Activated CD8-positive, alpha-beta T cell treated with anti-CD3 and anti-CD28 coated beads for 36 hours (primary cell): ENCODE measurements at regions not wholly inside any gene's neighbourhood (a gene's known extent, or its start where the extent isn't known, plus 50 kb on each side); places are given as distances from the start of the nearest gene placed in this dataset.

Experiments
- ATAC-seq: fragments of 200-7000 bp; cut with Tn5 transposase; one replicate; pipeline ENCODE4 v1.10.0; 2021; ENCODE audit warnings: mild to moderate bottlenecking, moderate library complexity
- CTCF ChIA-PET: fragments of 350-600 bp; sonication (Branson Sonifier 250); formaldehyde crosslinking; loops from one replicate; lab custom pipeline; 2021; ENCODE audit warnings: antibody characterized with exemption; lab: Charles Lee
- POLR2A ChIA-PET: fragments of 350-600 bp; sonication (Branson Sonifier 250); formaldehyde crosslinking; loops from one replicate; lab custom pipeline; 2021; ENCODE audit warnings: antibody characterized with exemption; lab: Charles Lee
- DNase-seq: peaks from one replicate; pipeline ENCODE4 v3.0.0-alpha.2; 2020
- H3K27ac Mint-ChIP-seq: one replicate; pipeline ENCODE4 v1.8.0; 2021; ENCODE audit warnings: mild to moderate bottlenecking, mixed read lengths
- H3K27me3 Mint-ChIP-seq: one replicate; pipeline ENCODE4 v1.8.0; 2021; ENCODE audit warnings: mixed read lengths
- H3K36me3 Mint-ChIP-seq: one replicate; pipeline ENCODE4 v1.8.0; 2021; ENCODE audit warnings: low read depth, mixed read lengths
- H3K4me1 Mint-ChIP-seq: one replicate; pipeline ENCODE4 v1.8.0; 2021; ENCODE audit warnings: low read depth, mixed read lengths
- H3K4me3 Mint-ChIP-seq: one replicate; pipeline ENCODE4 v1.8.0; 2021; ENCODE audit warnings: mild to moderate bottlenecking, moderate library complexity, mixed read lengths
- H3K9me3 Mint-ChIP-seq: one replicate; pipeline ENCODE4 v1.8.0; 2021; ENCODE audit warnings: mixed read lengths
- CTCF ChIP-seq: fragments of 200-600 bp; IDR thresholded peaks from one replicate; pipeline ENCODE4 v1.8.0; 2022; ENCODE audit warnings: antibody characterized with exemption, mild to moderate bottlenecking
- intact Hi-C: fragments of 100-400 bp; cut with micrococcal nuclease; formaldehyde crosslinking; loops from one replicate; pipeline ENCODE4 v1.10.0; 2022

DNA sequence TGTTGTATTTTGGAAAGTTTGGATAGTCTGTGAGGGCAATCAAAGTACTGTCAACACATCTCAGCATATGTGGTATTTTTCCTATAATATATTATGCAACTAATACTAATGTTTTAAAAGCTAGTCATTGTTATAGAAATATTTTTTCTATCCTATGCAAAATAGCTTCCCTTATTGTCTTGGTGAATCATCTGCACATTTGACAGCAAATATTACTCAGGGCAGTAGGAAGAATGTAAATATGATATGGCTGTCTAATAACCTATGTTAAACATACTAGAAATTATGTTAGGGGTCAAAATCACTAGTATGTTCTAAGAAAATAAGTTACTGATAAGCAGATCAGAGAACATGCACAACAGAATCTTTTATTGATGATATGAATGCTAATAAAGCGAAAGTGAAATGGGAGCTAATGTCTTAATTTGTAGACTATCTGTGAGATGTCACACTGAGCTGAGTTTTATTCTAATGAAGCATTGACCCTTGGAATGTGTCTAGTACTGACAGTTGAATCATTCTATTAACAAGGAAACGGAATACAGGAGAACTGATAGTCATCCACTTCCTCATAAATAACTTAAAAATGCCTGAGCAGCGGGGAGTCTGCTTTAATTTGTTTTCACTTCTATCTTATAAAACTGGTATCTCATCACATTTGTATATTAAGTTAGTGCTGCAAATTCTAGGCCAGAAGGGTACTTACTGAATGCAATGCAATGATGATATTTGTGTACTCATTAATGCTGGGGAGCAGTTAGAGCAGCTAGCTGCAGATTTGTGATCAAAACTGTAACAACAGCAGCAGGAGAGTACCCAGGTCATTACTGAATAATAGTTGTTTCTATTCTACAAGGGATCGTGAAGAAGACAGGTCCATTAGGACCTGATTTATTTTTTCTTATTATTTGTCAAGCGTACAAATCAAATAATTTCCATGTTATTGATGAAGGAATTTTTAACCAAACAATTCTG, 440.3 kb upstream of the AADAT start:
- Mint-ChIP-seq H3K4me1 (no peaks in the 10 kb centered on the region), H3K36me3 (no peaks in the 10 kb centered on the region), H3K9me3 (peaks cover 4% of the 10 kb centered on the region), H3K4me3 (no peak overlapping the region), H3K27me3 (no peaks in the 10 kb centered on the region), H3K27ac (no peak overlapping the region)
- ChIA-PET CTCF (no interaction called here), POLR2A (no interaction called here)
- ATAC-seq (no peak), DNase-seq (no peak)
- intact Hi-C loops, result no loop called here
- TF ChIP-seq CTCF, result no peak

- H3K36me3 Mint-ChIP-seq, result no peaks in the 10 kb centered on the region
- no peak for DNase-seq
- CTCF ChIA-PET, result no interaction called here
- no peaks in the 10 kb centered on the region for H3K9me3 Mint-ChIP-seq
- H3K4me3 Mint-ChIP-seq, result no peak overlapping the region
- ATAC-seq, result no peak
- H3K4me1 Mint-ChIP-seq, result no peaks in the 10 kb centered on the region
- intact Hi-C loops, result no loop called here
- no peaks in the 10 kb centered on the region for H3K27me3 Mint-ChIP-seq
- no peak overlapping the region for H3K27ac Mint-ChIP-seq
- no peak for TF ChIP-seq CTCF
- POLR2A ChIA-PET, result no interaction called here
These were observed 436.7 kb upstream of the AADAT start for GRCh38 chr4:170526471-170526870.

DNA sequence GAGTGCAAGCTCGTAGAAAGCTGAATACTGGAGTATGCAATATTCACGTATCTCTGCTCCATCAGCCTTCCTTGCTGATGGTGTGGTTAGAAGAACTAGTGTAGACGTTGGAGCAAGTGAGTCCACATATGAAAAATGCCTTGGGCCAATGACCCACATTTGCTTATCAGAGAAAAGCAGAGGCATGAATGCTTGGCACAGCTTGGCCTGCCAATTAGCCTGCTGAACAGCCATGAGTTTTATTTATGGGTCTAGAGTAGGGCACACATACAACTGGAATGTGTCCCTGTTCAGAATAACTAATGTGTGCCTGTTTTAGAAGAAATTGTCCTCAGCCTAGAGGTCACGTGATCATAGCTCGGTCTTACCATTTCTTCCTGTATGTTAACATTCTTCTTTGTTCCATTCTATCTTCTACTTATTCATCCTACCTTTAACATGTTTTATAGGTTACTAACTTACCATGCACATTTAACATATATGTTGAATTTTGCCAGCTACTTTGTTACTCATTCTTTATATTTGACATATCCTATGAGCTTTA, 432.7 kb upstream of the AADAT start:
- no peaks in the 10 kb centered on the region for H3K4me1 Mint-ChIP-seq

GRCh38 chr4:170497689-170498088, 407.9 kb upstream of the AADAT start:
- POLR2A ChIA-PET, result no interaction called here

More for the DNA sequence above, 432.7 kb upstream of the AADAT start:
- intact Hi-C loops, result no loop called here
- no peak overlapping the region for H3K27ac Mint-ChIP-seq
- CTCF ChIA-PET, result no interaction called here
- ATAC-seq, result no peak
- no peak overlapping the region for H3K4me3 Mint-ChIP-seq
- no peak for TF ChIP-seq CTCF
- DNase-seq, result no peak
- H3K27me3 Mint-ChIP-seq, result no peaks in the 10 kb centered on the region
- peaks cover 2% of the 10 kb centered on the region for H3K9me3 Mint-ChIP-seq
- POLR2A ChIA-PET, result no interaction called here
- no peaks in the 10 kb centered on the region for H3K36me3 Mint-ChIP-seq

More at GRCh38 chr4:170497689-170498088, 407.9 kb upstream of the AADAT start:
- CTCF ChIA-PET, result no interaction called here
- intact Hi-C loops, result no loop called here
- Mint-ChIP-seq H3K4me3 (no peak overlapping the region), H3K27me3 (no peaks in the 10 kb centered on the region), H3K27ac (no peak overlapping the region), H3K9me3 (peaks cover 7% of the 10 kb centered on the region), H3K4me1 (no peaks in the 10 kb centered on the region), H3K36me3 (no peaks in the 10 kb centered on the region)
- no peak for ATAC-seq
- no peak for DNase-seq
- no peak for TF ChIP-seq CTCF
